SK-N-SH (cell line): ENCODE measurements at regions not wholly inside any gene's neighbourhood (a gene's known extent, or its start where the extent isn't known, plus 50 kb on each side); places are given as distances from the start of the nearest gene placed in this dataset.

Source experiments
- CTCF ChIP-seq: fragments of 200-600 bp; sonication (generic); IDR thresholded peaks from 2 replicates; pipeline ENCODE4 v1.6.1; 2017; ENCODE audit warnings: antibody characterized with exemption, mild to moderate bottlenecking, moderate library complexity
- EZH2phosphoT487 ChIP-seq: fragments of 200-600 bp; sonication (generic); IDR thresholded peaks from 2 replicates; pipeline ENCODE4 v1.6.1; 2017; ENCODE audit warnings: low read depth, mixed run types, mild to moderate bottlenecking, antibody characterized with exemption, moderate library complexity, borderline replicate concordance
- JUND ChIP-seq: IDR thresholded peaks from 2 replicates; pipeline ENCODE4 v1.4.0; 2012
- MEF2A ChIP-seq: IDR thresholded peaks from 2 replicates; pipeline ENCODE4 v1.4.0; 2012; ENCODE audit warnings: low read depth, borderline replicate concordance
- NRF1 ChIP-seq: IDR thresholded peaks from 2 replicates; pipeline ENCODE4 v1.6.1; 2012; ENCODE audit warnings: low read depth, mild to moderate bottlenecking, low read length
- PBX3 ChIP-seq: IDR thresholded peaks from 2 replicates; pipeline ENCODE4; 2012
- RAD21 ChIP-seq: IDR thresholded peaks from 2 replicates; pipeline ENCODE4 v1.6.1; 2012; ENCODE audit warnings: mild to moderate bottlenecking, low read length
- SMC3 ChIP-seq: IDR thresholded peaks from 2 replicates; pipeline ENCODE4 v1.6.1; 2012; ENCODE audit warnings: low read depth, low read length, improper control_type of control experiment
- TAF1 ChIP-seq: IDR thresholded peaks from 2 replicates; pipeline ENCODE4 v1.6.1; 2012; ENCODE audit warnings: low read depth, mild to moderate bottlenecking, low read length, moderate library complexity, borderline replicate concordance
- TCF12 ChIP-seq: IDR thresholded peaks from 2 replicates; pipeline ENCODE4 v1.4.0; 2012
- TEAD4 ChIP-seq: IDR thresholded peaks from 2 replicates; pipeline ENCODE4 v1.4.0; 2012; ENCODE audit warnings: mild to moderate bottlenecking, borderline replicate concordance; ENCODE audit not compliant: insufficient read depth
- YY1 ChIP-seq: IDR thresholded peaks from 2 replicates; pipeline ENCODE4 v1.4.0; 2012; ENCODE audit warnings: low read depth, mild to moderate bottlenecking
- TF ChIP-seq, protein P1 (sequence below): IDR thresholded peaks from 2 replicates; pipeline ENCODE4 v1.4.0; 2012; ENCODE audit warnings: low read depth, borderline replicate concordance
- TF ChIP-seq, protein P2 (sequence below): IDR thresholded peaks from 2 replicates; pipeline ENCODE4 v1.4.0; 2012; ENCODE audit warnings: low read depth

DNA sequence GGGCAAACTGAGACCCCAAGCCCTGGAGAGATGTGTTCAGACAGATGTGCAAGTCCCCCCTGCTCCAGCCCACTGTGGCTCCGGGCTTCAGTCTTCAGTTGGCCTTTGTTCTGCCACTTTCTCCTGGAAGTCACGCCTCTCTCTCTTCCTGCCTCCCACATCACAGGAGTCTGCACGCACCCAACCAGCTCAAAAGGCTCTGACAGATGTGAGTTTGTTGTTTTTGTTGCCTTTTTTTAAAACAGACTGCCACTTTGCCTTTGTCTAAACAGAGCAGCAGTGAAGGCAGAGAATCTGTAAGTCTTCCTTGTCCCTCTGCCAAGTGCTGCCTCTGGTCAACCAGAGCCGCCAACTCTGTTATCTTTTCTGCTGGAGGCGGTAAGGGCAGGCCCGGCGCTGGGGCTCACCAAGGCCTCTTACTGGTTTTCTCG is 149.7 kb downstream of the TFAP2C start:
- TF ChIP-seq TEAD4 (no peak), NRF1 (no peak), CTCF (no peak), RAD21 (no peak), YY1 (no peak), JUND (no peak), TAF1 (no peak), MEF2A (no peak), EZH2phosphoT487 (no peak), SMC3 (no peak), PBX3 (no peak), TCF12 (no peak)
- TF ChIP-seq, protein P1, sequence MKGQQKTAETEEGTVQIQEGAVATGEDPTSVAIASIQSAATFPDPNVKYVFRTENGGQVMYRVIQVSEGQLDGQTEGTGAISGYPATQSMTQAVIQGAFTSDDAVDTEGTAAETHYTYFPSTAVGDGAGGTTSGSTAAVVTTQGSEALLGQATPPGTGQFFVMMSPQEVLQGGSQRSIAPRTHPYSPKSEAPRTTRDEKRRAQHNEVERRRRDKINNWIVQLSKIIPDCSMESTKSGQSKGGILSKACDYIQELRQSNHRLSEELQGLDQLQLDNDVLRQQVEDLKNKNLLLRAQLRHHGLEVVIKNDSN, result no peak
- TF ChIP-seq, protein P2, sequence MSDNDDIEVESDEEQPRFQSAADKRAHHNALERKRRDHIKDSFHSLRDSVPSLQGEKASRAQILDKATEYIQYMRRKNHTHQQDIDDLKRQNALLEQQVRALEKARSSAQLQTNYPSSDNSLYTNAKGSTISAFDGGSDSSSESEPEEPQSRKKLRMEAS, result no peak
